KOPT-K1 (cell line): ENCODE measurements at regions not wholly inside any gene's neighbourhood (a gene's known extent, or its start where the extent isn't known, plus 50 kb on each side); places are given as distances from the start of the nearest gene placed in this dataset.

Experiments
- H3K27ac ChIP-seq: fragments of 200-600 bp; sonication (generic); 2 replicates; pipeline ENCODE4 v1.5.1; 2016; ENCODE audit warnings: antibody characterized with exemption, mild to moderate bottlenecking, low read depth, low read length; ENCODE audit not compliant: poor library complexity, severe bottlenecking
- H3K36me3 ChIP-seq: fragments of 200-600 bp; sonication (generic); 2 replicates; pipeline ENCODE4 v1.5.1; 2017; ENCODE audit warnings: antibody characterized with exemption, mild to moderate bottlenecking, low read length, moderate library complexity; ENCODE audit not compliant: insufficient read depth
- H3K9me3 ChIP-seq: fragments of 200-600 bp; sonication (generic); 2 replicates; pipeline ENCODE4 v1.5.1; 2017; ENCODE audit warnings: antibody characterized with exemption, low read length, mild to moderate bottlenecking; ENCODE audit not compliant: insufficient read depth, poor library complexity, severe bottlenecking

GRCh38 chr1:47555841-47556560 is 118.2 kb downstream of the FOXD2 start:
- H3K36me3 ChIP-seq: no peaks in the 10 kb centered on the region
- H3K9me3 ChIP-seq: no peaks in the 10 kb centered on the region
- H3K27ac ChIP-seq: no peak overlapping the region

- Histone ChIP-seq H3K36me3 (no peaks in the 10 kb centered on the region), H3K9me3 (no peaks in the 10 kb centered on the region), H3K27ac (no peak overlapping the region)
Observed at GRCh38 chr1:47557066-47557465, 119.2 kb downstream of the FOXD2 start.

DNA sequence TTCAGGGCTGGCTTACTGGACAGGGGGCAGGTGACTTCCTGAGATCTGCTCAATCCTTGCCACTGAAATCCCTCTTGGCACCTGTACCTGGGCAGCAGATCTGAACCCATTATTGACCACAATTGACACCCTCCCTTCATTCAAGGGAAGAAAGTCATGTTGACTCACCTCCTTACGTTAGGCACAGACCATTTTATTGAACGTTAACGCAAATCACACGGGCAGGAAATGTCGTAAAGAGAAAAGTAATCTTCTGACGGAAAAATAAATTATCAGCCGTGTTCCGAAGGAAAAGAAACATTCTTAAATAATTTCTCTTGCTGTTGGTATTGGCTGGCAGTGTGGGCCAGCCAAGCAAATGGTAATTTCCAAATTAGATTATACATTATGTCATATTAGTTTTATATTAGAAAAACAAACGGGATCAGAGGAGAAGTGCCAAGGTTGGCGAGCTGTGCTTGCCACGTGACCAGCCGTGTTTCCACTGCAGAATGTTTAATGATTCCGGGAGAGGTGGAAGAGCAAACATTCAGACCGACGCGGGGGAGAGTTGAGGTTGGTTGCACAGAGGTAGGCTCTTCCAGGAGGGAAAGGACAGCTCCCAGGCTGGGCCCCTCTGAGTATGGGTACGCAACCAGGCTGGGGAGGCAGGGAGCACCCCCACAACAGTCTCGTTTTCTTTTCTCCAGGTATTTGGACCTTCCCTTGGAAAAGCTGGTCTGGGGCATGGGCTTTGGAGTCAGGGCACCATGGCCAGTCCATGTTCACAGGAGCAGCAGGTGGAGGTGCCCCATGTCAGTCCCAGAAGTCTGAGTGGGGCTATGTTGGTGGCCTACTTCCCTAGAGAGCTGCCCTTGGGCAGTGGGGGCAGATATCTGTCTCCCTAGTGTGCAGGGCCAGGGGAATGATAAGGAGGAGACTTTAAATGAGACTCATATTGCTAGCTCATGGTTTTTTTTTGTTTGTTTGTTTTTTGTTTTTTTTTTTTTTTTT is 121.1 kb downstream of the FOXD2 start:
- H3K36me3 ChIP-seq: no peaks in the 10 kb centered on the region
- H3K9me3 ChIP-seq: no peaks in the 10 kb centered on the region
- no peak overlapping the region for H3K27ac ChIP-seq

- Histone ChIP-seq H3K9me3 (no peaks in the 10 kb centered on the region), H3K36me3 (no peaks in the 10 kb centered on the region), H3K27ac (no peak overlapping the region)
Observed at GRCh38 chr1:47559944-47560695, 122.3 kb downstream of the FOXD2 start.

DNA sequence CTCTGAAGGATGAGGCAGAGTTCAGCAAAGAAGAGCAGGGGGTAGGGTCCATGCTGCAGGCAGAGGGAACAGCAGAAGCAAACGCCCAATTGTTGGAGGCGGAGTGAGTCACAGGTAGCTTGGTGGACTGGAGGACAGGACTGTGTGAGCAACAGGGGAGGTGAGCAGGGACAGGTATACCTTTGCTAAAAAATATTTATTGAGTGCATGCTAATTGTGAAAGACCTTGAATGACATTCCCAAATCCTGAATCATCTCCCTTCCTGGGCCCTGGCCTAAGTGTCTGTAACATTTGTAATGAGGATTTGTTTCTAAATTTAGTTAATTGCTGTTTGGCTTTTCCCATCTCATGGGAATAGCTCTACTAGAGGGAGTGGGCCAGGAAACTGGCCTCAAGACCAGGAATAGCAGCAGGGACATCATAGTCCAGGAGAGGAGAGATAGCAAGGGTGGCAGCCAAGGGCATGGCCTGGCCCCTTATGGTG is 123.7 kb downstream of the FOXD2 start:
- Histone ChIP-seq H3K36me3 (no peaks in the 10 kb centered on the region), H3K27ac (no peak overlapping the region)

DNA sequence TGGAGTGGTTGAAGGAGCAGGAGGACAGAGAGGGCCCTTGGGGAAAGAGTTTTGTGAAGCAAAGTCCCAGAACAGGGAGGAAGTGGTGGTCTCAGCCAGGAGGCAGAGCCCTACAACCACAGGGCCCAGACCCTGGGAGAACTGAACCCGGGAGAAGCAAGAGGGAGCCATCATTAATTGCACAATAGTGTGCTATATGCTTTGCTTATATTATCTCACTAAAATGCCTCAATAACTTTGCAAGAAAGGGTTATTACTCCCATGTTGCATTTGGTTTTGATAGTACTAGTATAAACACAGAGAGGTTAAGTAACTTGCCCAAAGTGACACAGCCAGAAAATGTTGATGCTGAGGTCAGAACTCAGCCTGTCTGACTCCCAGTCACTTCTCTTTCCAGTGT is 124.3 kb downstream of the FOXD2 start:
- Histone ChIP-seq H3K27ac (no peak overlapping the region), H3K36me3 (no peaks in the 10 kb centered on the region), H3K9me3 (no peaks in the 10 kb centered on the region)

More for the DNA sequence above, 123.7 kb downstream of the FOXD2 start:
- no peaks in the 10 kb centered on the region for H3K9me3 ChIP-seq

GRCh38 chr1:47562799-47563198 is 125.0 kb downstream of the FOXD2 start:
- H3K27ac ChIP-seq: no peak overlapping the region
- H3K36me3 ChIP-seq: no peaks in the 10 kb centered on the region

GRCh38 chr1:47563201-47563600 is 125.4 kb downstream of the FOXD2 start:
- Histone ChIP-seq H3K9me3 (no peaks in the 10 kb centered on the region), H3K36me3 (no peaks in the 10 kb centered on the region), H3K27ac (no peak overlapping the region)

More at GRCh38 chr1:47562799-47563198, 125.0 kb downstream of the FOXD2 start:
- H3K9me3 ChIP-seq: no peaks in the 10 kb centered on the region

DNA sequence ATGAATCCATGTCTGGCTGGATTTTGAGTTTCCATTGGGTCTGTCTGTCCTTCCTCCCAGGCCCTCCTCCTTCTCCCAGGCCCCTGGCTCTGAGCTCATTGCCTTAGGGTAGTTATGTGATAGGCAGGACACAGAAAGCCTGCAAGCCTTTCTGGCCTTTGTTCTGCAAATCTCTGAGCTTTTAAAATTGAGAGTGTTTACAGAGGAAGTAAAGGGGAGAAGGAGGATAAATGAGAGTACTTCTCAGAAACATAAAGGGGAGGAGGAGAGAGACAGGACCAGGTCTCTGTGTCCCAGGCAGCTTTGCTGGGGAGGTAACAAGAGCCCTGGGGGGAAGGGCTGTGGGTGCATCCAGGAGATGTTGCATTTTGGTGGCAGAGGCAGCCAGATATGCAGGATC is 126.7 kb downstream of the FOXD2 start:
- H3K27ac ChIP-seq: no peak overlapping the region
- no peaks in the 10 kb centered on the region for H3K9me3 ChIP-seq

DNA sequence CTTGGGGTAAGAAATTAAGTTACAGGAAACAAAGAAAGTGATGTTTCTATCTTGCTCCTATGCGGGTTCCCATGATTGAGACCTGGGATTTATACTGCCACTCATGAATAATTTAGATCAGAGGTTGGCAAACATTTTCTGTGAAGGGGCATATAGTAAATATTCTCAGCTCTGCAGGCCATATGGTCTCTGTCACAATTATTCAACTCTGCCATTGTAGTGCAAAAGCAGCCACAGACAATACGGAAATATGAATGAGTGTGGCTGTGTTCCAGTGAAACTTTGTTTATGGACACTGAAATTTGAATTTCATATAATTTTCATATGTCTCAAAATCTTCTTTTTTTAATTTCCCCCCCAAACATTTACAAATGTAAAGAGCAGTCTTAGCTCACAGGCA is 127.2 kb downstream of the FOXD2 start:
- H3K27ac ChIP-seq: no peak overlapping the region
- no peaks in the 10 kb centered on the region for H3K9me3 ChIP-seq
- no peaks in the 10 kb centered on the region for H3K36me3 ChIP-seq

More for the DNA sequence above, 126.7 kb downstream of the FOXD2 start:
- no peaks in the 10 kb centered on the region for H3K36me3 ChIP-seq

DNA sequence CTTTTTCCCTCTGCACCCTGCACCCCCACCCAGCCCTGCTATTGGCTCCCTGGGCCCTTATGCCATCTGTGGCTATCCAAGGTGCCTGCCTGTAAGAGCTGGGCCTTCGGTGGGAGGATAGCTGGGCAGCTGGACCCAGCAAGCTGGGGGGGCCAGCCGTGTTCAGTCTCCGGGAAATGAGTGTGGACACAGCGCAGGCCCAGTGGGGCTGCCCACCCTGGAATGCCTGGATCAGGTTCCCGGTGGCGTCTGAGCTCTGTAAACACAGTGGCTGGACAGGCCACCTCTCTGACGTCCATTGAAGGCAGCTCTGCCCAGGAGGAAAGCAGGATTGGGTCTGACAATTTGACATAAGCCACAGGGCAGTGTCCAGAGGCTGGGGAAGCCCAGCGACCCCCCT is 127.8 kb downstream of the FOXD2 start:
- Histone ChIP-seq H3K27ac (no peak overlapping the region), H3K36me3 (no peaks in the 10 kb centered on the region), H3K9me3 (no peaks in the 10 kb centered on the region)

- no peaks in the 10 kb centered on the region for H3K36me3 ChIP-seq
- H3K9me3 ChIP-seq: no peaks in the 10 kb centered on the region
- H3K27ac ChIP-seq: no peak overlapping the region
Observed at GRCh38 chr1:47568763-47569162, 130.9 kb downstream of the FOXD2 start.

- Histone ChIP-seq H3K27ac (no peak overlapping the region), H3K9me3 (no peaks in the 10 kb centered on the region)
Observed at GRCh38 chr1:47569261-47569660, 131.4 kb downstream of the FOXD2 start.

DNA sequence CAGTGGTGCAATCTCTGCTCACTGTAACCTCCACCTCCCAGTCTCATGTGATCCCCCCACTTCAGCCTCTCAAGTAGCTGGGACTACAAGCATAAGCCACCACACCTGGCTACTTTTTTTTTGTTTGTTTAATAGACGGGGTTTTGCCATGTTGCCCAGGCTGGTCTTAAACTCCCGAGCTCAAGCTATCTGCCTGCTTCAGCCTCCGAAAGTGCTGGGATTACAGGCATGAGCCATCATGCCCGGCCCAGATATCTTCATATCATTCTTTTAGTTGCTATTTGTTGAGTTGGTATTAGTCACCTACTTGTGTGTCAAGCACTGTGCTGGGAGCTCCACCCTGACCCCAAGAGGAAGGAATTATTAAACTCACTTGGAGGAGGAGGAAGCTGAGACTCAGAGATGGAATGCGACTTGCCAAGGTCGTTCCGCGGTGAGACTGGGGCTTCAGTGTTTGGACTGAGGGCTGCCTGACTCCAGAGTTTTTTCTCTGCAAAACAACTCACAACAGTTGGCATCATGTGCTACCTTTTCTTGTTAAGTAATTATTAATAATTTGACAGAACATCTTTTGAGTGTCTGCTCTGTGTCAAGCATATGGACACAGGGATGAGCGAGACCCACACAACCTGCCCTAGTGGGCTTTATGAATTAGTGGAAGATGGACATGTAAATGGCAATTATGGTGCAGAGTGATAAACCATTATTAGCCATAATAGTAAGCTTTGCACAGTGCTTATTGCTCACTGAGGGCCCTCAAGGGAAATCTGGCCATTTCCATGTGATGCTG is 132.0 kb downstream of the FOXD2 start:
- H3K27ac ChIP-seq: no peak overlapping the region

More at GRCh38 chr1:47569261-47569660, 131.4 kb downstream of the FOXD2 start:
- H3K36me3 ChIP-seq: no peaks in the 10 kb centered on the region

More for the DNA sequence above, 132.0 kb downstream of the FOXD2 start:
- Histone ChIP-seq H3K36me3 (no peaks in the 10 kb centered on the region), H3K9me3 (no peaks in the 10 kb centered on the region)
